PC-9 (cell line): ENCODE measurements at regions not wholly inside any gene's neighbourhood (a gene's known extent, or its start where the extent isn't known, plus 50 kb on each side); places are given as distances from the start of the nearest gene placed in this dataset.

ENCODE experiments used
- CTCF ChIP-seq: fragments of 200-600 bp; sonication (generic); conservative IDR thresholded peaks from 2 replicates; pipeline ENCODE4 v1.6.1; 2017; ENCODE audit warnings: mixed run types, antibody characterized with exemption, mild to moderate bottlenecking, moderate library complexity
- EZH2 ChIP-seq: fragments of 200-600 bp; sonication (generic); IDR thresholded peaks from 2 replicates; pipeline ENCODE4 v1.8.0; 2017; ENCODE audit warnings: antibody characterized with exemption, low read depth

GRCh38 chr4:175033162-175033561, 115.0 kb downstream of the ADAM29 start:
- TF ChIP-seq CTCF (no peak), EZH2 (no peak)
